Right cardiac atrium (tissue), 5 donors: ENCODE measurements at regions not wholly inside any gene's neighbourhood (a gene's known extent, or its start where the extent isn't known, plus 50 kb on each side); places are given as distances from the start of the nearest gene placed in this dataset.

Experiments
- ATAC-seq, 2 donors: fragments of 200-7000 bp; cut with Tn5 transposase; one replicate each; pipeline versions ENCODE4 v1.8.0 to v1.9.1; 2020; ENCODE audit warnings: moderate library complexity in 2 of 2, mild to moderate bottlenecking in 1 of 2
- DNase-seq, 3 donors: peaks; one replicate each; pipeline ENCODE4 v3.0.0-alpha.2; 2020
- H3K27ac ChIP-seq: one replicate; pipeline ENCODE4 v1.5.1; 2013; ENCODE audit warnings: mild to moderate bottlenecking, low read length, control low read depth, moderate library complexity
- H3K27me3 ChIP-seq: one replicate; pipeline ENCODE4 v1.6.1; 2013; ENCODE audit not compliant: control insufficient read depth, insufficient read depth
- H3K4me1 ChIP-seq: one replicate; pipeline ENCODE4 v1.6.1; 2013; ENCODE audit warnings: low read length; ENCODE audit not compliant: control insufficient read depth, insufficient read depth
- H3K4me3 ChIP-seq: one replicate; pipeline ENCODE4 v1.5.1; 2013; ENCODE audit warnings: low read length, control low read depth
- H3K9me3 ChIP-seq: one replicate; pipeline ENCODE4 v1.6.1; 2013; ENCODE audit warnings: low read length; ENCODE audit not compliant: control insufficient read depth
- WGBS: extraction: QIAGEN DNeasy Blood & Tissue Kit; methylation state at CpG from one replicate; pipeline ENCODE4 v1.1.7; 2013; 5-methylcytosine and 5-hydroxymethylcytosine counted together
- intact Hi-C, 4 donors: fragments of 100-400 bp; cut with DNase I; formaldehyde crosslinking; loops; one replicate each; pipeline versions ENCODE4 v1.11.0 to v1.14.0; 2022 to 2023
- donor health status: healthy with polysubstance abuse.
- donor health status: DM: no; HTN: yes; CAD: no.
- donor health status: DM: no; HTN: no; CAD: no.
- donor health status: DM: no; HTN: yes; CAD: no; lungs with severe emphysema.
- donor health status: DM: yes; HTN: yes; CAD: no.

GRCh38 chr12:67843257-67843656 lies 146.0 kb upstream of the IFNG-AS1 start:
- Histone ChIP-seq H3K9me3 (no peaks in the 10 kb centered on the region), H3K4me1 (no peaks in the 10 kb centered on the region), H3K27me3 (no peaks in the 10 kb centered on the region), H3K4me3 (no peak overlapping the region), H3K27ac (no peak overlapping the region)
- ATAC-seq, result no peak
- WGBS, result 89% methylated on average over 3 of the region's 3 CpGs
- no peak for DNase-seq
- intact Hi-C loops, result no loop called here

GRCh38 chr12:67852701-67853100 lies 136.5 kb upstream of the IFNG-AS1 start:
- intact Hi-C loops, result no loop called here
- no peak overlapping the region for H3K27ac ChIP-seq
- no peaks in the 10 kb centered on the region for H3K4me1 ChIP-seq
- WGBS, result 73% methylated on average over 2 of the region's 2 CpGs
- H3K27me3 ChIP-seq, result no peaks in the 10 kb centered on the region
- H3K9me3 ChIP-seq, result no peaks in the 10 kb centered on the region
- ATAC-seq (no peak), DNase-seq (no peak)
- no peak overlapping the region for H3K4me3 ChIP-seq

- intact Hi-C loops, result no loop called here
- Histone ChIP-seq H3K27me3 (no peaks in the 10 kb centered on the region), H3K4me3 (no peak overlapping the region), H3K9me3 (no peaks in the 10 kb centered on the region), H3K4me1 (no peaks in the 10 kb centered on the region), H3K27ac (no peak overlapping the region)
- WGBS, result 53% methylated on average over 3 of the region's 3 CpGs
- no peak for DNase-seq
- ATAC-seq, result no peak
These were observed 136.0 kb upstream of the IFNG-AS1 start for GRCh38 chr12:67853204-67853603.

- H3K27ac ChIP-seq, result no peak overlapping the region
- intact Hi-C loops, result no loop called here
- DNase-seq (no peak), ATAC-seq (no peak)
- no peaks in the 10 kb centered on the region for H3K4me1 ChIP-seq
- no peaks in the 10 kb centered on the region for H3K9me3 ChIP-seq
- H3K27me3 ChIP-seq, result no peaks in the 10 kb centered on the region
- no peak overlapping the region for H3K4me3 ChIP-seq
- WGBS, result 85% methylated on average over 1 of the region's 1 CpG
These were observed 134.9 kb upstream of the IFNG-AS1 start for GRCh38 chr12:67854351-67854750.

GRCh38 chr12:67855103-67855502 lies 134.1 kb upstream of the IFNG-AS1 start:
- Histone ChIP-seq H3K4me1 (no peaks in the 10 kb centered on the region), H3K9me3 (no peaks in the 10 kb centered on the region), H3K4me3 (no peak overlapping the region), H3K27me3 (no peaks in the 10 kb centered on the region), H3K27ac (no peak overlapping the region)
- intact Hi-C loops, result no loop called here
- ATAC-seq (no peak), DNase-seq (no peak)

GRCh38 chr12:67871231-67871630 lies 118.0 kb upstream of the IFNG-AS1 start:
- no peaks in the 10 kb centered on the region for H3K9me3 ChIP-seq
- H3K4me3 ChIP-seq, result no peak overlapping the region
- H3K4me1 ChIP-seq, result no peaks in the 10 kb centered on the region
- H3K27me3 ChIP-seq, result no peaks in the 10 kb centered on the region
- ATAC-seq, result no peak
- WGBS, result 77% methylated on average over 4 of the region's 4 CpGs
- intact Hi-C loops, result no loop called here
- H3K27ac ChIP-seq, result no peak overlapping the region
- DNase-seq, result no peak

- 81% methylated on average over 1 of the region's 1 CpG for WGBS
These were observed 115.9 kb upstream of the IFNG-AS1 start for GRCh38 chr12:67873355-67873754.

GRCh38 chr12:67876305-67876915 lies 112.8 kb upstream of the IFNG-AS1 start:
- Histone ChIP-seq H3K27ac (no peak overlapping the region), H3K27me3 (no peaks in the 10 kb centered on the region), H3K4me1 (no peaks in the 10 kb centered on the region), H3K4me3 (no peak overlapping the region), H3K9me3 (no peaks in the 10 kb centered on the region)
- intact Hi-C loops, result no loop called here
- no peak for ATAC-seq
- no peak for DNase-seq

More at GRCh38 chr12:67873355-67873754, 115.9 kb upstream of the IFNG-AS1 start:
- intact Hi-C loops, result no loop called here
- H3K4me3 ChIP-seq, result no peak overlapping the region
- no peaks in the 10 kb centered on the region for H3K9me3 ChIP-seq
- ATAC-seq (no peak), DNase-seq (no peak)
- H3K27me3 ChIP-seq, result no peaks in the 10 kb centered on the region
- H3K27ac ChIP-seq, result no peak overlapping the region
- H3K4me1 ChIP-seq, result no peaks in the 10 kb centered on the region

GRCh38 chr12:67877727-67878126 lies 111.5 kb upstream of the IFNG-AS1 start:
- Histone ChIP-seq H3K27ac (no peak overlapping the region), H3K9me3 (no peaks in the 10 kb centered on the region), H3K27me3 (no peaks in the 10 kb centered on the region), H3K4me1 (no peaks in the 10 kb centered on the region), H3K4me3 (no peak overlapping the region)
- 94% methylated on average over 3 of the region's 3 CpGs for WGBS
- ATAC-seq, result no peak
- intact Hi-C loops, result no loop called here
- DNase-seq, result no peak

- H3K27ac ChIP-seq, result no peak overlapping the region
- H3K9me3 ChIP-seq, result no peaks in the 10 kb centered on the region
- no peaks in the 10 kb centered on the region for H3K27me3 ChIP-seq
- WGBS, result 57% methylated on average over 5 of the region's 5 CpGs
- H3K4me1 ChIP-seq, result no peaks in the 10 kb centered on the region
- intact Hi-C loops, result no loop called here
- H3K4me3 ChIP-seq, result no peak overlapping the region
- ATAC-seq (no peak), DNase-seq (no peak)
These were observed 109.3 kb upstream of the IFNG-AS1 start for GRCh38 chr12:67879937-67880336.

- Histone ChIP-seq H3K27ac (no peak overlapping the region), H3K4me1 (no peaks in the 10 kb centered on the region), H3K27me3 (no peaks in the 10 kb centered on the region), H3K9me3 (no peaks in the 10 kb centered on the region), H3K4me3 (no peak overlapping the region)
- intact Hi-C loops, result no loop called here
- no peak for ATAC-seq
- 71% methylated on average over 2 of the region's 2 CpGs for WGBS
- no peak for DNase-seq
These were observed 107.7 kb upstream of the IFNG-AS1 start for GRCh38 chr12:67881565-67881964.

- DNase-seq, result no peak
- no peak for ATAC-seq
- Histone ChIP-seq H3K27me3 (no peaks in the 10 kb centered on the region), H3K4me3 (no peak overlapping the region), H3K27ac (no peak overlapping the region), H3K4me1 (no peaks in the 10 kb centered on the region), H3K9me3 (no peaks in the 10 kb centered on the region)
- intact Hi-C loops, result no loop called here
- 29% methylated on average over 2 of the region's 2 CpGs for WGBS
These were observed 104.7 kb upstream of the IFNG-AS1 start for GRCh38 chr12:67884596-67884995.
